Peyer's patch (tissue), 4 donors: ENCODE measurements at regions not wholly inside any gene's neighbourhood (a gene's known extent, or its start where the extent isn't known, plus 50 kb on each side); places are given as distances from the start of the nearest gene placed in this dataset.
"Not testable (repeated sequence)": the region's sequence is repeated elsewhere in the genome, so short reads cannot be mapped to it uniquely, and the experiment has no call there.

ENCODE experiments used
- DNase-seq, 3 donors: peaks; one replicate each; pipeline ENCODE4 v3.0.0-alpha.2; 2017 to 2019
- H3K27ac ChIP-seq, 4 donors: fragments of 200-600 bp; sonication (generic); one replicate each; pipeline ENCODE4 v1.5.1; 2016 to 2019
- H3K27me3 ChIP-seq, 2 donors: fragments of 200-600 bp; sonication (generic); one replicate each; pipeline ENCODE4 v1.5.1; 2019
- H3K36me3 ChIP-seq, 3 donors: fragments of 200-600 bp; sonication (generic); one replicate each; pipeline ENCODE4 v1.5.1; 2016 to 2019
- H3K4me1 ChIP-seq, 4 donors: fragments of 200-600 bp; sonication (generic); one replicate each; pipeline ENCODE4 v1.5.1; 2016 to 2019
- H3K4me3 ChIP-seq, 4 donors: fragments of 200-600 bp; sonication (generic); 1 replicate in 3 of 4; 2 replicates in 1 of 4; pipeline ENCODE4 v1.5.1; 2016 to 2019; ENCODE audit warnings: mild to moderate bottlenecking in 1 of 4
- H3K9me3 ChIP-seq, 4 donors: fragments of 200-600 bp; sonication (generic); one replicate each; pipeline ENCODE4 v1.5.1; 2016 to 2019; ENCODE audit warnings: mild to moderate bottlenecking in 1 of 4
- POLR2A ChIP-seq, 2 donors: fragments of 450-650 bp; IDR thresholded peaks; one replicate each; pipeline ENCODE4 v1.5.1; 2017; ENCODE audit warnings: antibody characterized with exemption in 2 of 2, mild to moderate bottlenecking in 2 of 2, moderate library complexity in 2 of 2
- TF ChIP-seq, protein P1 (sequence below), 6 experiments: fragments of 450-650 bp in 4 of 6; fragments of 200-600 bp in 2 of 6; sonication (generic) in 1 of 6; IDR thresholded peaks; one replicate each; pipeline ENCODE4 v1.5.1; 2017 to 2019; ENCODE audit warnings: antibody characterized with exemption in 6 of 6, mild to moderate bottlenecking in 3 of 6, moderate library complexity in 1 of 6

DNA sequence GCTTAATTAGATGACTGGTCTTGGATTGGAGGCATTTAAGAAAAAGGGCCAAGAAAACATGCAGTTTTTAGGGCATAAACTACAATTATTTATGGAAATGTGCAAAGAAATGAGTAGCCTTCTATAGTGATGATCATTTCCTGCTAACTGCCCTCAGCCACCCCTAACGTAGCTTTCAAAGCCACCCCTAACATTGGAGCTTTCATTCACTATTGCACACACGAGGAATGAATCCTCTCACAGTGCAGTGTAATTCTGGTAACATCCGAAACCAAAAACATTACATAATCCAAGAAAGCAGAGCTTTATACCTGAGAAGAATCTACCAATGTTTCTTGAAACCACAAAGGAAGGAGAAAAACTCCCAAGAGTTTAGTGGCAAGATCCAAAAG lies 1003.6 kb downstream of the TMEM121 start:
- H3K4me1 ChIP-seq: no peaks in the 10 kb centered on the region
- H3K4me3 ChIP-seq: no peak overlapping the region
- DNase-seq: no peak
- TF ChIP-seq, protein P1, sequence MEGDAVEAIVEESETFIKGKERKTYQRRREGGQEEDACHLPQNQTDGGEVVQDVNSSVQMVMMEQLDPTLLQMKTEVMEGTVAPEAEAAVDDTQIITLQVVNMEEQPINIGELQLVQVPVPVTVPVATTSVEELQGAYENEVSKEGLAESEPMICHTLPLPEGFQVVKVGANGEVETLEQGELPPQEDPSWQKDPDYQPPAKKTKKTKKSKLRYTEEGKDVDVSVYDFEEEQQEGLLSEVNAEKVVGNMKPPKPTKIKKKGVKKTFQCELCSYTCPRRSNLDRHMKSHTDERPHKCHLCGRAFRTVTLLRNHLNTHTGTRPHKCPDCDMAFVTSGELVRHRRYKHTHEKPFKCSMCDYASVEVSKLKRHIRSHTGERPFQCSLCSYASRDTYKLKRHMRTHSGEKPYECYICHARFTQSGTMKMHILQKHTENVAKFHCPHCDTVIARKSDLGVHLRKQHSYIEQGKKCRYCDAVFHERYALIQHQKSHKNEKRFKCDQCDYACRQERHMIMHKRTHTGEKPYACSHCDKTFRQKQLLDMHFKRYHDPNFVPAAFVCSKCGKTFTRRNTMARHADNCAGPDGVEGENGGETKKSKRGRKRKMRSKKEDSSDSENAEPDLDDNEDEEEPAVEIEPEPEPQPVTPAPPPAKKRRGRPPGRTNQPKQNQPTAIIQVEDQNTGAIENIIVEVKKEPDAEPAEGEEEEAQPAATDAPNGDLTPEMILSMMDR (IDR thresholded peaks at IDR 0.05): no peak
- no peak for TF ChIP-seq POLR2A (IDR thresholded peaks at IDR 0.05)
- no peaks in the 10 kb centered on the region for H3K27me3 ChIP-seq
- H3K36me3 ChIP-seq: no peaks in the 10 kb centered on the region
- peaks cover 0 to 4% (median 0%) of the 10 kb centered on the region in 4 donors for H3K9me3 ChIP-seq
- H3K27ac ChIP-seq: no peak overlapping the region

DNA sequence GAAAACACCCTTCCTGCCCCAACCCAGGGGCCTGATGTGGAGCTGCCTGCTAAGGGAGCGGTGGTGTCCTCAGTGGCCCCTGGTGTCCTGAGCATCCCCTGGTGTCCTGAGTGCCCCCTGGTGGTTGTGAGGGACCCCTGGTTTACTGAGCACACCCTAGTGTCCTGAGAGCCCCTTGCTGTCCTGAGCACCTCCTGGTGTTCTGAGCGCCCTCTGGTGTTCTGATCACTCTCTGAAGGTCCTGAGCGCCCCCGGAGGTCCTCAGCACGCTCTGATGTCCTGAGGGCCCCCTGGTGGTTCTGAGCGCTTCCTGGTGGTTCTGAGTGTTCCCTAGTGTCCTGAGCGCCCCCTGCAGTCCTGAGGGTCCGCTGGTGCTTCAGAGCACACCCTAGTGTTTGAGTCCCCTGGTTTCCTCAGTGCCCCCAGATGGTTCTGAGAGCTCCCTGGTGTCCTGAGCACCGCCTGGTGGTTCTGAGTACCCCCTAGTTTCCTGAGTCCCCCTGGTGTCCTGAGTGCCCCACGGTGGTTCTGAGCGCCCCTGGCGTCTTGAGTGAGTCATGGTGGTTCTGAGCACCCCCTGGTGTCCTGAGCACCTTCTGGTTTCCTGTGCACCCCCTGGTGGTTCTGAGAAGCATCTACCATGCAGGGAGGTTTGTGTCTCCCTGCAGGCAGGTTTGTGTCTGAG lies 1004.2 kb downstream of the TMEM121 start:
- Histone ChIP-seq H3K9me3 (peaks cover 0 to 4% (median 0%) of the 10 kb centered on the region in 4 donors), H3K36me3 (no peaks in the 10 kb centered on the region), H3K27me3 (no peaks in the 10 kb centered on the region), H3K4me1 (no peaks in the 10 kb centered on the region), H3K4me3 (no peak overlapping the region), H3K27ac (no peak overlapping the region)
- TF ChIP-seq, protein P1 (IDR thresholded peaks at IDR 0.05): no peak
- no peak for TF ChIP-seq POLR2A (IDR thresholded peaks at IDR 0.05)
- peak in 2 of 3 donors; percentile 34 to 69 for DNase-seq

DNA sequence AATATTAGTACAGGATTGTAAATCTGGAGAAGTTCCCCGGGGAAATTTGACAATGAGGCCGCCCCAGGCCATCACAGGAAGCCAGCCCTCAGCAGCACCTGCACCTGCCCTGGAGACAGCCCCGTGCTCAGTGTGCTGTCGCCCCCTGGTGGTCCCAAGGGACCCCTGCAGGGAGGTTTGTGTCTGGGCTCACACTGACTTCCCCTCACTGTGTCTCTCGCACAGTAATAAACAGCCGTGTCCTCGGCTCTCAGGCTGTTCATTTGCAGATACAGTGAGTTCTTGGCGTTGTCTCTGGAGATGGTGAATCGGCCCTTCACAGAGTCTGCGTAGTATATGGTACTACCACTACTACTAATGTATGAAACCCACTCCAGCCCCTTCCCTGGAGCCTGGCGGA lies 1011.2 kb downstream of the TMEM121 start:
- TF ChIP-seq, protein P1 (IDR thresholded peaks at IDR 0.05): peak in 2 of 6 experiments; percentile 20 to 57
- H3K36me3 ChIP-seq, H3K4me3 ChIP-seq, DNase-seq, H3K9me3 ChIP-seq, H3K27me3 ChIP-seq, H3K4me1 ChIP-seq, H3K27ac ChIP-seq: not testable (repeated sequence)

DNA sequence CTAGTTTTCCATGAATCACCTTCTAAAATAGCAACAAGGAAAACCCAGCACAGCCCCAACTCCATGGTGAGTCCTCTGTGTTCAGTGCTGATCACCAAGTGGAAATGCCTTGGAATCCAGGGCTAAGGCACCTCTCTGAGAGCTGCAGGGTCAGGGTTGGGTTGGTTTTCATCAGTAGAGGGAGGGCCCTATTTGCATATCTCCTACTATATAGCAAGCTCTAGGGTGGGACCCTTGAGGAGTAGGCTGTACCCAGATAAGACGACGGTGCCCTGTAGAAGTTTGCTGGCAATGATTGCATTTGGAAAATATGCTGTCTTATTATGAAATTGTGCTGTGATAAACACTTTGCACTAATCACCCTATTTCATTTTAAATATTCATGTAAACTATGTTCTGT lies 1011.8 kb downstream of the TMEM121 start:
- Histone ChIP-seq H3K4me1 (no peaks in the 10 kb centered on the region), H3K27ac (peak overlapping the region in 1 of 4 donors; percentile 31), H3K9me3 (no peaks in the 10 kb centered on the region), H3K36me3 (no peaks in the 10 kb centered on the region), H3K27me3 (no peaks in the 10 kb centered on the region), H3K4me3 (no peak overlapping the region)
- TF ChIP-seq, protein P1 (IDR thresholded peaks at IDR 0.05): no peak
- TF ChIP-seq POLR2A (IDR thresholded peaks at IDR 0.05): no peak
- no peak for DNase-seq

DNA sequence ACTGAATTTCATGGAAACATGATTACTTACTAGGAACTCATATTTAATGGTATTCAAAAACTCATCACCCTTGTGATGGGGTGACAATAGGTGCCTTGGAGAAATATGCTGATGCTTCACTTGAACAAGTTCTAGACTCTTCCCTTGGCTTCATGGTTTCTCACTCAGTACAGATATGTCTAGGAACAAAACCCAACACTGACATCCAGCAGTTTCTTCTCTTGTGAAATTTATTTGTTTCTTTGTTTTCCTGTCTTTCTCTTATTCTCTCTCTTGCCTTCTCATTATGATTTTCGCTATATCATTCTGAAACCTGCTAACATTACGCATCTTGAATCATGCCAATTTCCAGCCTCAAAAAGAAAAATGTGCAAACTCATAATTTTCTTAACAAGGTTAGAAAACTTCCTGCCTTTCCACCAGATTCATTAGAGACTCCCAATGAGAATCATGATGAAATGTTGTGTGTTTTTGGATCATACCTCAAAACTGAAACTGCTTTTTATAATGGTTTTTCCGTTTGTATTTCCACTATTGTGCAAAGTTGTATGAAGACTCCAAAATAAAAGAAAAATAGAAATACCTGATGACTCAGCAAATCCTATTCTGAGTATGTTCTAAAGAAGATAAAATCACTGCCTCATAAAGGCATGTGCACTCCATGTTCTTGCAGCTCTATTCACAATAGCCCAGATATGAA lies 1021.5 kb downstream of the TMEM121 start:
- TF ChIP-seq POLR2A (IDR thresholded peaks at IDR 0.05): no peak
- TF ChIP-seq, protein P1 (IDR thresholded peaks at IDR 0.05): no peak
- Histone ChIP-seq H3K4me1 (no peaks in the 10 kb centered on the region), H3K36me3 (no peaks in the 10 kb centered on the region), H3K27me3 (no peaks in the 10 kb centered on the region), H3K27ac (no peak overlapping the region), H3K4me3 (no peak overlapping the region), H3K9me3 (no peaks in the 10 kb centered on the region)
- DNase-seq: no peak
